HG02981 (cell line): ENCODE measurements at regions not wholly inside any gene's neighbourhood (a gene's known extent, or its start where the extent isn't known, plus 50 kb on each side); places are given as distances from the start of the nearest gene placed in this dataset.
"Not testable (repeated sequence)": the region's sequence is repeated elsewhere in the genome, so short reads cannot be mapped to it uniquely, and the experiment has no call there.

Experiments
- ATAC-seq: cut with Tn5 transposase; IDR thresholded peaks from one replicate; pipeline ENCODE4 v1.9.1; 2021; ENCODE audit warnings: mild to moderate bottlenecking, moderate library complexity; ENCODE audit not compliant: unreplicated experiment

- no peak for ATAC-seq
Measured at GRCh38 chr12:34097213-34097612, 74.9 kb downstream of the ALG10 start.

- no peak for ATAC-seq
Measured at GRCh38 chr12:34105392-34105933, 83.2 kb downstream of the ALG10 start.

GRCh38 chr12:34106172-34106571 lies 83.9 kb downstream of the ALG10 start:
- ATAC-seq: no peak

- no peak for ATAC-seq
Measured at GRCh38 chr12:34107016-34107415, 84.7 kb downstream of the ALG10 start.

- no peak for ATAC-seq
Measured at GRCh38 chr12:34107781-34108404, 85.6 kb downstream of the ALG10 start.

- ATAC-seq: no peak
Measured at GRCh38 chr12:34108405-34108803, 86.1 kb downstream of the ALG10 start.

- no peak for ATAC-seq
Measured at GRCh38 chr12:34108967-34109366, 86.7 kb downstream of the ALG10 start.

GRCh38 chr12:34109390-34109789 lies 87.1 kb downstream of the ALG10 start:
- no peak for ATAC-seq

GRCh38 chr12:34109909-34110531 lies 87.7 kb downstream of the ALG10 start:
- not testable (repeated sequence) for ATAC-seq

- ATAC-seq: no peak
Measured at GRCh38 chr12:34119366-34119765, 97.1 kb downstream of the ALG10 start.

GRCh38 chr12:34121360-34121759 lies 99.1 kb downstream of the ALG10 start:
- ATAC-seq: no peak

GRCh38 chr12:34123092-34123491 lies 100.8 kb downstream of the ALG10 start:
- ATAC-seq: peak; percentile 60

GRCh38 chr12:34124608-34125007 lies 102.3 kb downstream of the ALG10 start:
- ATAC-seq: no peak

GRCh38 chr12:34126239-34126641 lies 103.9 kb downstream of the ALG10 start:
- ATAC-seq: no peak

- no peak for ATAC-seq
Measured at GRCh38 chr12:34126805-34127204, 104.5 kb downstream of the ALG10 start.

- ATAC-seq: not testable (repeated sequence)
Measured at GRCh38 chr12:34127379-34127778, 105.1 kb downstream of the ALG10 start.

GRCh38 chr12:34142430-34142829 lies 120.1 kb downstream of the ALG10 start:
- no peak for ATAC-seq

- no peak for ATAC-seq
Measured at GRCh38 chr12:34151019-34151418, 128.7 kb downstream of the ALG10 start.

- ATAC-seq: no peak
Measured at GRCh38 chr12:34163443-34163842, 141.1 kb downstream of the ALG10 start.

- ATAC-seq: no peak
Measured at GRCh38 chr12:34166427-34167060, 144.2 kb downstream of the ALG10 start.

GRCh38 chr12:34168507-34168906 lies 146.2 kb downstream of the ALG10 start:
- not testable (repeated sequence) for ATAC-seq

- ATAC-seq: no peak
Measured at GRCh38 chr12:34186492-34186891, 164.2 kb downstream of the ALG10 start.
